ENCODE measurements at regions not wholly inside any gene's neighbourhood (a gene's known extent, or its start where the extent isn't known, plus 50 kb on each side); places are given as distances from the start of the nearest gene placed in this dataset.

DNA sequence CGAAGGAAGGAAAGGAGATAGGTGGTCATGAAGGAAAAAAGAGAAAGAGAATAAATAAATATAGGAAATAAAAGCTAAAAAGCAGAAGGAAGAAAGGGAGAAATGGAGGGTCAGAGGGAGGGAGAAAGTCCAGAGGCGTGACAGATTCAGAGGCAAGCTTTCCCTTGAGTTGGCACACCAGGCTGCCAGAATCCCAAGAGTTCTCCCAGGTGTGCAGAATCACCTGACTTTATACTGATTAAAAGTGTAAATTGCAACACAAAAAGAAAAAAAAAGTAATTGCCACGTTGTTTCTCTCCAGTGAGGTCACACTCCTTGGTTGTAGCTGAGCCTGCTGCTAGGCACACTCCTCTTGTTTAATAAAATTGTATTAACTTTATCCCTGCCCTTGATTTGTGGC lies 669.9 kb upstream of the PKN2 start:
- Histone ChIP-seq H3K9me2 (ENCODE audit: low read depth, low read length) (no peaks in the 10 kb centered on the region), H3K27me3 (ENCODE audit: insufficient read depth, low read length) (no peaks in the 10 kb centered on the region), H3K79me2 (ENCODE audit: insufficient read depth, low read length) (no peaks in the 10 kb centered on the region), H3K36me3 (ENCODE audit: insufficient read depth, low read length) (no peaks in the 10 kb centered on the region), H3K4me2 (ENCODE audit: low read length) (no peak overlapping the region), H4K20me1 (ENCODE audit: insufficient read depth, low read length) (no peaks in the 10 kb centered on the region), H3K4me1 (ENCODE audit: insufficient read depth, low read length, severe bottlenecking) (no peaks in the 10 kb centered on the region), H2AFZ (ENCODE audit: low read length) (no peak overlapping the region), H3K9ac (ENCODE audit: low read length) (no peak overlapping the region), H3K9me3 (ENCODE audit: low read length) (no peaks in the 10 kb centered on the region), H3F3A (ENCODE audit: insufficient read depth, low read length) (no peaks in the 10 kb centered on the region), H3K4me3 (ENCODE audit: low read depth, low read length, poor library complexity, severe bottlenecking) (no peak overlapping the region), H3K27ac (ENCODE audit: low read depth, low read length, poor library complexity, severe bottlenecking) (no peak overlapping the region)
- TF ChIP-seq, protein P1, sequence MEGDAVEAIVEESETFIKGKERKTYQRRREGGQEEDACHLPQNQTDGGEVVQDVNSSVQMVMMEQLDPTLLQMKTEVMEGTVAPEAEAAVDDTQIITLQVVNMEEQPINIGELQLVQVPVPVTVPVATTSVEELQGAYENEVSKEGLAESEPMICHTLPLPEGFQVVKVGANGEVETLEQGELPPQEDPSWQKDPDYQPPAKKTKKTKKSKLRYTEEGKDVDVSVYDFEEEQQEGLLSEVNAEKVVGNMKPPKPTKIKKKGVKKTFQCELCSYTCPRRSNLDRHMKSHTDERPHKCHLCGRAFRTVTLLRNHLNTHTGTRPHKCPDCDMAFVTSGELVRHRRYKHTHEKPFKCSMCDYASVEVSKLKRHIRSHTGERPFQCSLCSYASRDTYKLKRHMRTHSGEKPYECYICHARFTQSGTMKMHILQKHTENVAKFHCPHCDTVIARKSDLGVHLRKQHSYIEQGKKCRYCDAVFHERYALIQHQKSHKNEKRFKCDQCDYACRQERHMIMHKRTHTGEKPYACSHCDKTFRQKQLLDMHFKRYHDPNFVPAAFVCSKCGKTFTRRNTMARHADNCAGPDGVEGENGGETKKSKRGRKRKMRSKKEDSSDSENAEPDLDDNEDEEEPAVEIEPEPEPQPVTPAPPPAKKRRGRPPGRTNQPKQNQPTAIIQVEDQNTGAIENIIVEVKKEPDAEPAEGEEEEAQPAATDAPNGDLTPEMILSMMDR (IDR thresholded peaks at IDR 0.05; ENCODE audit: low read length): no peak
- no peak for TF ChIP-seq EZH2 (IDR thresholded peaks at IDR 0.05; ENCODE audit: borderline replicate concordance, low read length)

DNA sequence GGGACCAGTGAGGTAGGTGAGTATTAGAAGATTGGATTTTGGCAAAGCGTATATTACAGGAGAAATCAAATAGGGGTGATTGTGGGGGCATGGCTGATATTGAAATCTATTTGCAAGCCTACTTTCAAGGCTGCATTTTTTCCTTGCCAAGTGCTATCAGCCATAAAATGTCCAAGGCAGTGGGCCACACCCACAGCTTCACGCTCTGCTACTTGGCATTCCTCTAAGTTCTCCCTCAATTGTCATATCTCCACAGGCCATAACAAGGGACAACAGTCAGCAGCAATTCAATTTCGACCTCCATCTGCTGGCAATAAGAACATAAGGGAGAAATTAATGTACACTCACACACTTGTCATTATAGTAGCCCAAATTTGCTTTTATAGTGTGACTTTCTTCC lies 667.1 kb upstream of the PKN2 start:
- Histone ChIP-seq H3F3A (ENCODE audit: insufficient read depth, low read length) (no peaks in the 10 kb centered on the region), H3K4me2 (ENCODE audit: low read length) (no peak overlapping the region), H3K79me2 (ENCODE audit: insufficient read depth, low read length) (no peaks in the 10 kb centered on the region), H4K20me1 (ENCODE audit: insufficient read depth, low read length) (no peaks in the 10 kb centered on the region), H3K4me1 (ENCODE audit: insufficient read depth, low read length, severe bottlenecking) (no peaks in the 10 kb centered on the region), H3K27me3 (ENCODE audit: insufficient read depth, low read length) (no peaks in the 10 kb centered on the region; the same call in 1 of the 2 replicates), H3K9ac (ENCODE audit: low read length) (no peak overlapping the region), H3K36me3 (ENCODE audit: insufficient read depth, low read length) (no peaks in the 10 kb centered on the region), H2AFZ (ENCODE audit: low read length) (no peak overlapping the region), H3K9me2 (ENCODE audit: low read depth, low read length) (no peaks in the 10 kb centered on the region), H3K9me3 (ENCODE audit: low read length) (no peaks in the 10 kb centered on the region), H3K27ac (ENCODE audit: low read depth, low read length, poor library complexity, severe bottlenecking) (no peak overlapping the region), H3K4me3 (ENCODE audit: low read depth, low read length, poor library complexity, severe bottlenecking) (no peak overlapping the region)
- no peak for TF ChIP-seq EZH2 (IDR thresholded peaks at IDR 0.05; ENCODE audit: borderline replicate concordance, low read length)

DNA sequence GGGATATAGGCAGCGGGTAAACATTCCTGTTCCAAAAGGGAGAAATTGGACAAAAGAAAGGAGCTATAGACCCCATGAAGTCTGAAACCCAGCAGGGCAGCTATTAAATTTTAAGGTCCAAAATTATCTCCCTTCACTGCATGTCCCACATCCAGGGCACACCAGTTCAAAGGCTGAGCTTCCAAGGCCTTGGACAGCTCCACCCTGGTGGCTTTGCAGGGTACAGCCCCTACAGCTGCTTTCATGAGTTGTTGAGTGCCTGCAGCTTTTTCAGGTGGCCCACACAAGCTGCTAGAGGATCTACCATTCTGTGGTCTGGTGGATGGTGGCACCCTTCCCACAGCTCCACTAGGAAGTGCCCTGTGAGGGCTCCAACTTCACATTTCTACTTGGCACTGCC lies 662.5 kb upstream of the PKN2 start:
- no peaks in the 10 kb centered on the region for H3K4me1 ChIP-seq (ENCODE audit: insufficient read depth, low read length, severe bottlenecking)
- H3K4me2 ChIP-seq (ENCODE audit: low read length): no peak overlapping the region
- H3K79me2 ChIP-seq (ENCODE audit: insufficient read depth, low read length): no peaks in the 10 kb centered on the region
- no peak overlapping the region for H2AFZ ChIP-seq (ENCODE audit: low read length)
- no peak overlapping the region for H3K27ac ChIP-seq (ENCODE audit: low read depth, low read length, poor library complexity, severe bottlenecking)
- H3K9ac ChIP-seq (ENCODE audit: low read length): no peak overlapping the region
- H3K9me3 ChIP-seq (ENCODE audit: low read length): no peaks in the 10 kb centered on the region
- H3K27me3 ChIP-seq (ENCODE audit: insufficient read depth, low read length): no peaks in the 10 kb centered on the region; the same call in 1 of the 2 replicates
- no peak overlapping the region for H3K4me3 ChIP-seq (ENCODE audit: low read depth, low read length, poor library complexity, severe bottlenecking)
- H3F3A ChIP-seq (ENCODE audit: insufficient read depth, low read length): no peaks in the 10 kb centered on the region
- no peak for TF ChIP-seq EZH2 (IDR thresholded peaks at IDR 0.05; ENCODE audit: borderline replicate concordance, low read length)
- TF ChIP-seq, protein P1 (IDR thresholded peaks at IDR 0.05; ENCODE audit: low read length): no peak
- no peaks in the 10 kb centered on the region for H3K9me2 ChIP-seq (ENCODE audit: low read depth, low read length)
- H4K20me1 ChIP-seq (ENCODE audit: insufficient read depth, low read length): no peaks in the 10 kb centered on the region
- H3K36me3 ChIP-seq (ENCODE audit: insufficient read depth, low read length): no peaks in the 10 kb centered on the region

DNA sequence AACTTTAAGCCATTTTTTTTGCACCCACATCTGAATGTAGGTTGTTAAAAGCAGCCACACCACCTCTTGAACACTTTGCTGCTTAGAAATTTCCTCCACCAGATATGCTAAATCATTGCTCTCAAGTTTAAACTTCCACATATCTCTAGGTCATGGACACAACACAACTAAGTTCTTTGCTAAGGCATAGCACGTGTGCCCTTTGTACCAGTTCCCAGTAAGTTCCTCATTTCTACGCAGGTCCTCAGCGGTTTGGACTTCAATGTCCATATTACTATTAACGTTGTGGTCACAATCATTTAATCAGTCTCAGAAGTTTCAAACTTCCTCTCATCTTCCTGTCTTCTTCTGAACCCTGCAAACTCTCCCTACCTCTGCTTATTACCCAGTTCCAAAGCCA lies 661.6 kb upstream of the PKN2 start:
- Histone ChIP-seq H4K20me1 (ENCODE audit: insufficient read depth, low read length) (no peaks in the 10 kb centered on the region), H3K36me3 (ENCODE audit: insufficient read depth, low read length) (no peaks in the 10 kb centered on the region), H3K9ac (ENCODE audit: low read length) (no peak overlapping the region), H3K4me2 (ENCODE audit: low read length) (no peak overlapping the region), H3K79me2 (ENCODE audit: insufficient read depth, low read length) (no peaks in the 10 kb centered on the region), H3K4me1 (ENCODE audit: insufficient read depth, low read length, severe bottlenecking) (no peaks in the 10 kb centered on the region), H2AFZ (ENCODE audit: low read length) (no peak overlapping the region), H3K27me3 (ENCODE audit: insufficient read depth, low read length) (no peaks in the 10 kb centered on the region; the same call in 1 of the 2 replicates), H3F3A (ENCODE audit: insufficient read depth, low read length) (no peaks in the 10 kb centered on the region), H3K27ac (ENCODE audit: low read depth, low read length, poor library complexity, severe bottlenecking) (no peak overlapping the region), H3K9me3 (ENCODE audit: low read length) (no peaks in the 10 kb centered on the region), H3K4me3 (ENCODE audit: low read depth, low read length, poor library complexity, severe bottlenecking) (no peak overlapping the region), H3K9me2 (ENCODE audit: low read depth, low read length) (no peaks in the 10 kb centered on the region)
- no peak for TF ChIP-seq EZH2 (IDR thresholded peaks at IDR 0.05; ENCODE audit: borderline replicate concordance, low read length)
- TF ChIP-seq, protein P1 (IDR thresholded peaks at IDR 0.05; ENCODE audit: low read length): no peak

Data from OCI-LY1 (cell line).